Thymus (tissue), 11 donors: ENCODE measurements at regions not wholly inside any gene's neighbourhood (a gene's known extent, or its start where the extent isn't known, plus 50 kb on each side); places are given as distances from the start of the nearest gene placed in this dataset.
"Not testable (repeated sequence)": the region's sequence is repeated elsewhere in the genome, so short reads cannot be mapped to it uniquely, and the experiment has no call there.

Source experiments
- DNase-seq, 9 donors: peaks; one replicate each; pipeline ENCODE4 v3.0.0-alpha.2; 2013; ENCODE audit warnings: low spot score in 9 of 9, low read depth in 6 of 9, missing footprints in 1 of 9
- H3K27ac ChIP-seq, 2 donors: one replicate each; pipeline ENCODE4 v1.5.1; 2013; ENCODE audit warnings: control low read depth in 1 of 2, low read depth in 1 of 2, low read length in 1 of 2, mild to moderate bottlenecking in 1 of 2, moderate library complexity in 1 of 2
- H3K27me3 ChIP-seq, 2 donors: one replicate each; pipeline ENCODE4 v1.5.1; 2013; ENCODE audit warnings: low read length in 1 of 2; ENCODE audit not compliant: control insufficient read depth in 2 of 2, insufficient read depth in 1 of 2
- H3K36me3 ChIP-seq, 2 donors: one replicate each; pipeline ENCODE4 v1.5.1; 2013; ENCODE audit warnings: low read length in 1 of 2, mild to moderate bottlenecking in 1 of 2, moderate library complexity in 1 of 2; ENCODE audit not compliant: control insufficient read depth in 2 of 2, insufficient read depth in 2 of 2
- H3K4me1 ChIP-seq, 2 donors: one replicate each; pipeline ENCODE4 v1.5.1; 2013; ENCODE audit warnings: low read length in 2 of 2; ENCODE audit not compliant: control insufficient read depth in 2 of 2, insufficient read depth in 2 of 2
- H3K4me3 ChIP-seq, 2 donors: one replicate each; pipeline ENCODE4 v1.5.1; 2013; ENCODE audit warnings: low read length in 2 of 2, control low read depth in 1 of 2, mild to moderate bottlenecking in 1 of 2
- H3K9me3 ChIP-seq, 2 donors: one replicate each; pipeline ENCODE4 v1.5.1; 2013; ENCODE audit warnings: low read length in 1 of 2, mild to moderate bottlenecking in 1 of 2; ENCODE audit not compliant: control insufficient read depth in 2 of 2, insufficient read depth in 1 of 2
- WGBS: extraction: QIAGEN DNeasy Blood & Tissue Kit; methylation state at CpG from one replicate; pipeline ENCODE4 v1.1.7; 2013; 5-methylcytosine and 5-hydroxymethylcytosine counted together
- donor health status: healthy.

GRCh38 chr2:11877764-11878163 is 131.3 kb downstream of the LPIN1 start:
- no peaks in the 10 kb centered on the region for H3K36me3 ChIP-seq
- H3K4me1 ChIP-seq = peaks cover 0 to 3% of the 10 kb centered on the region in 2 donors
- no peak overlapping the region for H3K27ac ChIP-seq
- no peaks in the 10 kb centered on the region for H3K9me3 ChIP-seq
- H3K4me3 ChIP-seq = no peak overlapping the region
- over 99% methylated on average over 3 of the region's 3 CpGs for WGBS
- DNase-seq = no peak
- no peaks in the 10 kb centered on the region for H3K27me3 ChIP-seq

- not testable (repeated sequence) for H3K9me3 ChIP-seq, DNase-seq, H3K4me1 ChIP-seq, H3K36me3 ChIP-seq, H3K4me3 ChIP-seq, H3K27me3 ChIP-seq, H3K27ac ChIP-seq
- WGBS = 93% methylated on average over 4 of the region's 4 CpGs
Measured at GRCh38 chr2:11885253-11885652, 138.8 kb downstream of the LPIN1 start.

GRCh38 chr2:11886899-11887298 is 140.5 kb downstream of the LPIN1 start:
- H3K36me3 ChIP-seq, DNase-seq, H3K27me3 ChIP-seq, H3K27ac ChIP-seq, H3K4me1 ChIP-seq, H3K9me3 ChIP-seq, H3K4me3 ChIP-seq: not testable (repeated sequence)
- 94% methylated on average over 8 of the region's 8 CpGs for WGBS

- H3K27me3 ChIP-seq = no peaks in the 10 kb centered on the region
- H3K9me3 ChIP-seq = peaks cover 0 to 4% of the 10 kb centered on the region in 2 donors
- no peak overlapping the region for H3K4me3 ChIP-seq
- DNase-seq = no peak
- 85% methylated on average over 2 of the region's 2 CpGs for WGBS
- H3K27ac ChIP-seq = no peak overlapping the region
- no peaks in the 10 kb centered on the region for H3K36me3 ChIP-seq
- no peaks in the 10 kb centered on the region for H3K4me1 ChIP-seq
Measured at GRCh38 chr2:11889101-11889850, 142.8 kb downstream of the LPIN1 start.

GRCh38 chr2:11889854-11890253 is 143.4 kb downstream of the LPIN1 start:
- WGBS = 93% methylated on average over 1 of the region's 1 CpG
- H3K36me3 ChIP-seq = no peaks in the 10 kb centered on the region
- DNase-seq = no peak
- no peak overlapping the region for H3K27ac ChIP-seq
- no peak overlapping the region for H3K4me3 ChIP-seq
- H3K27me3 ChIP-seq = no peaks in the 10 kb centered on the region
- H3K4me1 ChIP-seq = no peaks in the 10 kb centered on the region
- H3K9me3 ChIP-seq = peaks cover 0 to 4% of the 10 kb centered on the region in 2 donors

- H3K36me3 ChIP-seq = no peaks in the 10 kb centered on the region
- H3K4me3 ChIP-seq = no peak overlapping the region
- peaks cover 0 to 4% of the 10 kb centered on the region in 2 donors for H3K9me3 ChIP-seq
- H3K27me3 ChIP-seq = no peaks in the 10 kb centered on the region
- WGBS = 93% methylated on average over 5 of the region's 5 CpGs
- no peaks in the 10 kb centered on the region for H3K4me1 ChIP-seq
- H3K27ac ChIP-seq = no peak overlapping the region
- DNase-seq = no peak
Measured at GRCh38 chr2:11891028-11891427, 144.6 kb downstream of the LPIN1 start.

- Histone ChIP-seq H3K36me3 (no peaks in the 10 kb centered on the region), H3K9me3 (peaks cover 0 to 4% of the 10 kb centered on the region in 2 donors), H3K4me3 (no peak overlapping the region), H3K27ac (no peak overlapping the region), H3K27me3 (no peaks in the 10 kb centered on the region), H3K4me1 (no peaks in the 10 kb centered on the region)
- DNase-seq = no peak
- WGBS = 95% methylated on average over 4 of the region's 4 CpGs
Measured at GRCh38 chr2:11891671-11892440, 145.4 kb downstream of the LPIN1 start.

GRCh38 chr2:11896386-11896785 is 150.0 kb downstream of the LPIN1 start:
- Histone ChIP-seq H3K4me3 (no peak overlapping the region), H3K27ac (no peak overlapping the region), H3K9me3 (no peaks in the 10 kb centered on the region), H3K27me3 (no peaks in the 10 kb centered on the region), H3K4me1 (no peaks in the 10 kb centered on the region), H3K36me3 (no peaks in the 10 kb centered on the region)
- no peak for DNase-seq
- 86% methylated on average over 3 of the region's 3 CpGs for WGBS

- no peak overlapping the region for H3K4me3 ChIP-seq
- no peak overlapping the region for H3K27ac ChIP-seq
- no peaks in the 10 kb centered on the region for H3K27me3 ChIP-seq
- DNase-seq = no peak
- H3K4me1 ChIP-seq = no peaks in the 10 kb centered on the region
- H3K36me3 ChIP-seq = no peaks in the 10 kb centered on the region
- WGBS = 93% methylated on average over 3 of the region's 3 CpGs
- no peaks in the 10 kb centered on the region for H3K9me3 ChIP-seq
Measured at GRCh38 chr2:11898576-11898975, 152.1 kb downstream of the LPIN1 start.
